GM12878 (cell line): ENCODE measurements at regions not wholly inside any gene's neighbourhood (a gene's known extent, or its start where the extent isn't known, plus 50 kb on each side); places are given as distances from the start of the nearest gene placed in this dataset.

Source experiments
- ATAC-seq: fragments of 200-7000 bp; cut with Tn5 transposase; 3 replicates; pipeline ENCODE4 v1.9.1; 2020; ENCODE audit warnings: mild to moderate bottlenecking, moderate library complexity
- BruUV-seq: library from RNA; stranded (reverse); fragments of 400-500 nt; replicated peaks from 2 replicates; lab custom pipeline; 2021; lab: Mats Ljungman, UMichigan
- CTCF ChIA-PET: fragments of 300-600 bp; sonication (Branson Sonifier 250); formaldehyde crosslinking; extraction: SDS; loops from one replicate; lab custom pipeline; 2021; ENCODE audit warnings: inconsistent platforms; lab: Yijun Ruan, JAX
- POLR2A ChIA-PET: fragments of 350-600 bp; formaldehyde crosslinking; extraction: SDS; loops from one replicate; lab custom pipeline; 2021; ENCODE audit warnings: inconsistent platforms; lab: Charles Lee
- RAD21 ChIA-PET: fragments of 300-600 bp; sonication (Branson Sonifier 250); formaldehyde crosslinking; loops from one replicate; lab custom pipeline; 2023; ENCODE audit warnings: antibody characterized with exemption; ENCODE audit not compliant: unreplicated experiment; lab: Charles Lee
- SMC1A ChIA-PET: fragments of 300-600 bp; sonication (Branson Sonifier 250); formaldehyde crosslinking; loops from one replicate; lab custom pipeline; 2023; ENCODE audit not compliant: unreplicated experiment, uncharacterized antibody; lab: Charles Lee
- DNase-seq: peaks from one replicate; pipeline ENCODE4 v3.0.0-alpha.2; 2011; ENCODE audit warnings: low read depth, low spot score
- FAIRE-seq: peaks from 3 replicates; lab custom pipeline; 2011; peaks lifted over from hg19 to GRCh38; lab: Jason Lieb, UNC
- H2AFZ ChIP-seq: 2 replicates; pipeline ENCODE4 v1.6.0; 2011; ENCODE audit warnings: low read depth, low read length, control low read depth; ENCODE audit not compliant: control insufficient read depth
- H3K27ac ChIP-seq: 2 replicates; pipeline ENCODE4 v1.5.1; 2011; ENCODE audit warnings: control low read depth; ENCODE audit not compliant: control insufficient read depth, insufficient read depth
- H3K27me3 ChIP-seq, 2 experiments: replicated peaks in 1 of 2; 2 replicates each; pipeline versions ENCODE4 v1.6.0 to v1.6.1; 2011; ENCODE audit warnings: low read length in 1 of 2; ENCODE audit not compliant: control insufficient read depth in 2 of 2, insufficient read depth in 2 of 2
- H3K36me3 ChIP-seq, 2 experiments: 2 replicates each; pipeline ENCODE4 v1.5.1; 2011; ENCODE audit warnings: low read length in 1 of 2; ENCODE audit not compliant: control insufficient read depth in 2 of 2, insufficient read depth in 2 of 2
- H3K4me1 ChIP-seq: 2 replicates; pipeline ENCODE4 v1.6.1; 2011; ENCODE audit warnings: mild to moderate bottlenecking, low read length, moderate library complexity, mixed read lengths; ENCODE audit not compliant: control insufficient read depth, insufficient read depth
- H3K4me2 ChIP-seq: 2 replicates; pipeline ENCODE4 v1.6.0; 2011; ENCODE audit warnings: control low read depth; ENCODE audit not compliant: control insufficient read depth, insufficient read depth
- H3K4me3 ChIP-seq: fragments of 200-600 bp; sonication (generic); 2 replicates; pipeline ENCODE4 v1.5.1; 2016
- H3K79me2 ChIP-seq: 2 replicates; pipeline ENCODE4 v1.6.0; 2011; ENCODE audit warnings: low read length; ENCODE audit not compliant: control insufficient read depth, insufficient read depth
- H3K9ac ChIP-seq: 2 replicates; pipeline ENCODE4 v1.8.0; 2011; ENCODE audit warnings: low read length, control low read depth, mixed read lengths; ENCODE audit not compliant: control insufficient read depth, insufficient read depth
- H3K9me3 ChIP-seq: replicated peaks from 3 replicates; pipeline ENCODE4 v1.5.1; 2011; ENCODE audit warnings: mild to moderate bottlenecking, low read length; ENCODE audit not compliant: control insufficient read depth, insufficient read depth
- H4K20me1 ChIP-seq: 2 replicates; pipeline ENCODE4 v1.6.0; 2011; ENCODE audit not compliant: control insufficient read depth, insufficient read depth
- CHD1 ChIP-seq: IDR thresholded peaks from 2 replicates; pipeline ENCODE4 v1.6.1; 2012; ENCODE audit warnings: low read depth, low read length, improper control_type of control experiment
- DPF2 ChIP-seq: fragments of 450-650 bp; IDR thresholded peaks from 2 replicates; pipeline ENCODE4 v1.6.1; 2017; ENCODE audit warnings: mild to moderate bottlenecking
- GATAD2B ChIP-seq: fragments of 450-650 bp; conservative IDR thresholded peaks from 2 replicates; pipeline ENCODE4 v1.6.1; 2017; ENCODE audit warnings: low read depth, mild to moderate bottlenecking, moderate library complexity
- HSF1 ChIP-seq: fragments of 150-350 bp; IDR thresholded peaks from 2 replicates; pipeline ENCODE4 v1.6.1; 2014; ENCODE audit warnings: mild to moderate bottlenecking, low read depth, low read length
- IRF3 ChIP-seq: fragments of 450-650 bp; IDR thresholded peaks from 2 replicates; pipeline ENCODE4 v1.6.1; 2014; ENCODE audit warnings: mild to moderate bottlenecking
- KAT2A ChIP-seq: conservative IDR thresholded peaks from 2 replicates; pipeline ENCODE4 v1.6.1; 2011; ENCODE audit warnings: low read depth, low read length; ENCODE audit not compliant: control insufficient read depth
- SKIL ChIP-seq: fragments of 450-650 bp; IDR thresholded peaks from 2 replicates; pipeline ENCODE4 v1.6.1; 2017; ENCODE audit warnings: mild to moderate bottlenecking, low read depth, inconsistent platforms; ENCODE audit not compliant: poor library complexity, severe bottlenecking
- SMAD1 ChIP-seq: fragments of 450-650 bp; IDR thresholded peaks from 2 replicates; pipeline ENCODE4 v1.6.1; 2018; ENCODE audit warnings: mild to moderate bottlenecking, low read depth; ENCODE audit not compliant: partially characterized antibody
- TAF1 ChIP-seq: IDR thresholded peaks from 2 replicates; pipeline ENCODE4 v1.6.1; 2011; ENCODE audit warnings: mild to moderate bottlenecking, low read depth, low read length, borderline replicate concordance
- WRNIP1 ChIP-seq: IDR thresholded peaks from 2 replicates; pipeline ENCODE4 v1.6.1; 2011; ENCODE audit warnings: low read depth, low read length, improper control_type of control experiment, borderline replicate concordance
- YY1 ChIP-seq: IDR thresholded peaks from 2 replicates; pipeline ENCODE4 v1.6.1; 2011; ENCODE audit warnings: low read depth, mild to moderate bottlenecking, low read length
- ZNF217 ChIP-seq: fragments of 450-650 bp; IDR thresholded peaks from 2 replicates; pipeline ENCODE4 v1.6.1; 2017; ENCODE audit warnings: antibody characterized with exemption, mild to moderate bottlenecking
- ZNF24 ChIP-seq: fragments of 450-650 bp; IDR thresholded peaks from 2 replicates; pipeline ENCODE4 v1.6.1; 2017; ENCODE audit warnings: antibody characterized with exemption, mild to moderate bottlenecking
- WGBS: methylation state at CpG from one replicate; pipeline ENCODE4 v1.1.6; 2016; ENCODE audit warnings: low lambda C conversion rate; ENCODE audit not compliant: insufficient replicate concordance, insufficient coverage; ENCODE audit errors: missing lambda C conversion rate; 5-methylcytosine and 5-hydroxymethylcytosine counted together
- in situ Hi-C: fragments of 300-500 bp; cut with MboI; formaldehyde crosslinking; loops from 9 replicates; pipeline ENCODE4 v1.14.3; 2018; ENCODE audit warnings: mixed read lengths
- intact Hi-C: fragments of 100-400 bp; cut with micrococcal nuclease; formaldehyde crosslinking; loops from one replicate; pipeline ENCODE4 v1.14.2; 2022; ENCODE audit not compliant: unreplicated experiment

GRCh38 chr13:21834521-21834920 is 163.6 kb downstream of the FGF9 start:
- CTCF ChIA-PET, result no interaction called here
- SMC1A ChIA-PET, result no interaction called here
- no peaks in the 10 kb centered on the region for H3K4me1 ChIP-seq
- FAIRE-seq (no peak), ATAC-seq (no peak), DNase-seq (no peak)
- no peaks in the 10 kb centered on the region for H4K20me1 ChIP-seq
- no peaks in the 10 kb centered on the region for H3K36me3 ChIP-seq
- H3K79me2 ChIP-seq, result no peaks in the 10 kb centered on the region
- 25% methylated on average over 6 of the region's 6 CpGs for WGBS
- BruUV-seq, result no TSS peak
- H3K27me3 ChIP-seq, result no peaks in the 10 kb centered on the region
- no peak overlapping the region for H3K9ac ChIP-seq
- intact Hi-C loops (no loop called here), in situ Hi-C loops (no loop called here)
- RAD21 ChIA-PET, result no interaction called here
- H3K9me3 ChIP-seq, result no peaks in the 10 kb centered on the region; the same call in 2 of the 3 replicates
- no peak overlapping the region for H3K4me2 ChIP-seq
- TF ChIP-seq SKIL, result no peak
- no peak for TF ChIP-seq IRF3
- TF ChIP-seq TAF1, result no peak
- no peak for TF ChIP-seq HSF1
- TF ChIP-seq SMAD1, result no peak
- TF ChIP-seq WRNIP1, result no peak
- no peak for TF ChIP-seq ZNF217
- TF ChIP-seq ZNF24, result no peak
- no peak for TF ChIP-seq CHD1
- TF ChIP-seq YY1, result no peak
- TF ChIP-seq DPF2, result no peak
- TF ChIP-seq KAT2A, result no peak
- TF ChIP-seq GATAD2B, result no peak
- POLR2A ChIA-PET, result no interaction called here
- no peak overlapping the region for H2AFZ ChIP-seq
- H3K4me3 ChIP-seq, result no peak overlapping the region
- H3K27ac ChIP-seq, result no peak overlapping the region
